ENCODE measurements at regions not wholly inside any gene's neighbourhood (a gene's known extent, or its start where the extent isn't known, plus 50 kb on each side); places are given as distances from the start of the nearest gene placed in this dataset.

DNA sequence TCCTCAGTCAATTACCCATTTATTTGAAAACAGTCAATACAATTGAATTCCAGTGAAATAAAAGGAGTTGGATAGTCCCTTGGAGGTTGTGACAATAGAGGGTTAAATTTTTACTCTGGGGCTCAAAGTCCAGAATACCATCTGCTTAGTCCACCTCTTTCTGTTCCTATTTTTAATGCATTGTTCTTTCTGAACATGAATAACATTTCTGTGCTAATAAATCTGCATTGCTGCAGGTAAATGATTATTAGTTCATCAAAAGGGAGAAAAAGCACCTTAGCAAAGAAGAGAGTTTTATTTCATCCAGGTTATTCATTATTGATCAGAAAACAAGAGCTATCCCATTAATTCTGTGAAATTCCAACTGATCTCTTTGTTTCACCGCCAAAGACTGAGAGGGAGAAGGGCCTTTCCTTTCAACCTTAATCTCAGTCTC is 166.1 kb upstream of the OLIG3 start:
- no peak for ATAC-seq
- TF ChIP-seq SNAI2 (CRISPR knock-in tag; IDR thresholded peaks at IDR 0.05) (no peak), ZNF8 (CRISPR knock-in tag; IDR thresholded peaks at IDR 0.05) (no peak), ZC3H10 (CRISPR knock-in tag; IDR thresholded peaks at IDR 0.05) (no peak), CREB5 (CRISPR knock-in tag; IDR thresholded peaks at IDR 0.05; ENCODE audit: low read depth) (no peak)

- ATAC-seq = no peak
- no peak for TF ChIP-seq TCF4 (CRISPR knock-in tag; IDR thresholded peaks at IDR 0.05; ENCODE audit: borderline replicate concordance)
- no peak for TF ChIP-seq PPARA (CRISPR knock-in tag; IDR thresholded peaks at IDR 0.05; ENCODE audit: borderline replicate concordance)
- TF ChIP-seq, protein P1, sequence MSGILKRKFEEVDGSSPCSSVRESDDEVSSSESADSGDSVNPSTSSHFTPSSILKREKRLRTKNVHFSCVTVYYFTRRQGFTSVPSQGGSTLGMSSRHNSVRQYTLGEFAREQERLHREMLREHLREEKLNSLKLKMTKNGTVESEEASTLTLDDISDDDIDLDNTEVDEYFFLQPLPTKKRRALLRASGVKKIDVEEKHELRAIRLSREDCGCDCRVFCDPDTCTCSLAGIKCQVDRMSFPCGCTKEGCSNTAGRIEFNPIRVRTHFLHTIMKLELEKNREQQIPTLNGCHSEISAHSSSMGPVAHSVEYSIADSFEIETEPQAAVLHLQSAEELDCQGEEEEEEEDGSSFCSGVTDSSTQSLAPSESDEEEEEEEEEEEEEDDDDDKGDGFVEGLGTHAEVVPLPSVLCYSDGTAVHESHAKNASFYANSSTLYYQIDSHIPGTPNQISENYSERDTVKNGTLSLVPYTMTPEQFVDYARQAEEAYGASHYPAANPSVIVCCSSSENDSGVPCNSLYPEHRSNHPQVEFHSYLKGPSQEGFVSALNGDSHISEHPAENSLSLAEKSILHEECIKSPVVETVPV (CRISPR knock-in tag; IDR thresholded peaks at IDR 0.05) = no peak
- no peak for TF ChIP-seq ZFP3 (CRISPR knock-in tag; IDR thresholded peaks at IDR 0.05)
- TF ChIP-seq CREB5 (CRISPR knock-in tag; IDR thresholded peaks at IDR 0.05; ENCODE audit: low read depth) = no peak
These were observed 167.4 kb upstream of the OLIG3 start for GRCh38 chr6:137661601-137662000.

DNA sequence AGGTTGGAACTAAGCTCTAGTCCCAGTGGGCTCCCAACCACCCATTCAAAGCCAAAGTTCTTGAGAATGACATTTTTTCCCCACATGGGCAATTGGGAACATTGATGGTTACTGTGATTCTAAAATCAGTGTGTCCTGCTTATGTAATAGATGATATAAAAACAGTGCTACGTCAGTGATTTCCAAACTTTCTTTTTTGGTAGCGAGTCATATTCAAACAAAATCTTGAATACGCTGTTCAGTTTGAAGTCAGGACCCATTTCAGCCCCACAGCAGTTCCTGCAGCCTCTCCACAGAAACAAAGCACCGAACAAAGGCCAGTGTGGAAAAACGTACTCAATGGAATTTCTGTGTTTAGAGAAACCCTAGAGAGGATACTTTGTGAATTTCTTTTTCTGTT is 170.0 kb upstream of the OLIG3 start:
- TF ChIP-seq ZFP3 (CRISPR knock-in tag; IDR thresholded peaks at IDR 0.05) (no peak), PATZ1 (CRISPR knock-in tag; IDR thresholded peaks at IDR 0.05; ENCODE audit: borderline replicate concordance) (no peak), BACH2 (CRISPR knock-in tag; IDR thresholded peaks at IDR 0.05; ENCODE audit: borderline replicate concordance) (no peak), CREB5 (CRISPR knock-in tag; IDR thresholded peaks at IDR 0.05; ENCODE audit: low read depth) (no peak), ZC3H10 (CRISPR knock-in tag; IDR thresholded peaks at IDR 0.05) (no peak), ZNF70 (CRISPR knock-in tag; IDR thresholded peaks at IDR 0.05) (no peak), ZNF8 (CRISPR knock-in tag; IDR thresholded peaks at IDR 0.05) (no peak), ZNF565 (CRISPR knock-in tag; conservative IDR thresholded peaks at IDR 0.05; ENCODE audit: low read depth) (no peak), TCF4 (CRISPR knock-in tag; IDR thresholded peaks at IDR 0.05; ENCODE audit: borderline replicate concordance) (no peak), GLIS3 (CRISPR knock-in tag; IDR thresholded peaks at IDR 0.05) (no peak), ARNTL (CRISPR knock-in tag; IDR thresholded peaks at IDR 0.05; ENCODE audit: borderline replicate concordance, low read depth) (no peak), CSDC2 (CRISPR knock-in tag; IDR thresholded peaks at IDR 0.05) (no peak), ISL1 (CRISPR knock-in tag; IDR thresholded peaks at IDR 0.05) (no peak), RARB (CRISPR knock-in tag; IDR thresholded peaks at IDR 0.05) (no peak)
- TF ChIP-seq, protein P1 (CRISPR knock-in tag; IDR thresholded peaks at IDR 0.05) = no peak
- no peak for ATAC-seq

- no peak for TF ChIP-seq ZNF565 (CRISPR knock-in tag; conservative IDR thresholded peaks at IDR 0.05; ENCODE audit: low read depth)
- TF ChIP-seq ARNTL (CRISPR knock-in tag; IDR thresholded peaks at IDR 0.05; ENCODE audit: borderline replicate concordance, low read depth) = no peak
- no peak for TF ChIP-seq ZFP3 (CRISPR knock-in tag; IDR thresholded peaks at IDR 0.05)
- TF ChIP-seq PPARA (CRISPR knock-in tag; IDR thresholded peaks at IDR 0.05; ENCODE audit: borderline replicate concordance) = no peak
- TF ChIP-seq TOX (CRISPR knock-in tag; IDR thresholded peaks at IDR 0.05; ENCODE audit: borderline replicate concordance) = no peak
- TF ChIP-seq ZFP30 (CRISPR knock-in tag; IDR thresholded peaks at IDR 0.05) = no peak
- no peak for TF ChIP-seq OSR1 (CRISPR knock-in tag; IDR thresholded peaks at IDR 0.05)
- TF ChIP-seq RARB (CRISPR knock-in tag; IDR thresholded peaks at IDR 0.05) = no peak
These were observed 171.2 kb upstream of the OLIG3 start for GRCh38 chr6:137665342-137665934.

More at GRCh38 chr6:137665342-137665934, 171.2 kb upstream of the OLIG3 start:
- no peak for ATAC-seq
